Glutamatergic neuron (in vitro differentiated cells): ENCODE measurements at regions not wholly inside any gene's neighbourhood (a gene's known extent, or its start where the extent isn't known, plus 50 kb on each side); places are given as distances from the start of the nearest gene placed in this dataset.
A peak's percentile ranks its signal among the peaks of the same experiment; 100 is the strongest.

Experiments used
- DNase-seq: peaks from one replicate; pipeline ENCODE4 v3.0.0; 2022
- H3K27ac Mint-ChIP-seq: one replicate; pipeline ENCODE4 v1.8.0; 2020; ENCODE audit warnings: mild to moderate bottlenecking, mixed read lengths, inconsistent platforms; ENCODE audit not compliant: unreplicated experiment
- H3K27me3 Mint-ChIP-seq: one replicate; pipeline ENCODE4 v1.8.0; 2020; ENCODE audit warnings: mild to moderate bottlenecking, moderate library complexity, mixed read lengths, inconsistent platforms; ENCODE audit not compliant: unreplicated experiment
- H3K36me3 Mint-ChIP-seq: one replicate; pipeline ENCODE4 v1.8.0; 2020; ENCODE audit warnings: mild to moderate bottlenecking, mixed read lengths, inconsistent platforms; ENCODE audit not compliant: unreplicated experiment
- H3K4me1 Mint-ChIP-seq: one replicate; pipeline ENCODE4 v1.8.0; 2020; ENCODE audit warnings: mild to moderate bottlenecking, low read depth, mixed read lengths, inconsistent platforms; ENCODE audit not compliant: unreplicated experiment
- H3K4me3 Mint-ChIP-seq: one replicate; pipeline ENCODE4 v1.8.0; 2020; ENCODE audit warnings: mild to moderate bottlenecking, mixed read lengths, inconsistent platforms; ENCODE audit not compliant: unreplicated experiment
- H3K9me3 Mint-ChIP-seq: one replicate; pipeline ENCODE4 v1.8.0; 2020; ENCODE audit warnings: mild to moderate bottlenecking, moderate library complexity, mixed read lengths, inconsistent platforms; ENCODE audit not compliant: unreplicated experiment
- TF ChIP-seq, protein P1 (sequence below): fragments of 200-600 bp; sonication (generic); IDR thresholded peaks from one replicate; pipeline ENCODE4 v1.5.0; 2021; ENCODE audit not compliant: partially characterized antibody, unreplicated experiment

- Mint-ChIP-seq H3K27ac (peak overlapping the region; percentile 62), H3K9me3 (peaks cover 5% of the 10 kb centered on the region), H3K27me3 (no peaks in the 10 kb centered on the region), H3K4me3 (no peak overlapping the region), H3K36me3 (no peaks in the 10 kb centered on the region), H3K4me1 (peaks cover 9% of the 10 kb centered on the region)
- TF ChIP-seq, protein P1, sequence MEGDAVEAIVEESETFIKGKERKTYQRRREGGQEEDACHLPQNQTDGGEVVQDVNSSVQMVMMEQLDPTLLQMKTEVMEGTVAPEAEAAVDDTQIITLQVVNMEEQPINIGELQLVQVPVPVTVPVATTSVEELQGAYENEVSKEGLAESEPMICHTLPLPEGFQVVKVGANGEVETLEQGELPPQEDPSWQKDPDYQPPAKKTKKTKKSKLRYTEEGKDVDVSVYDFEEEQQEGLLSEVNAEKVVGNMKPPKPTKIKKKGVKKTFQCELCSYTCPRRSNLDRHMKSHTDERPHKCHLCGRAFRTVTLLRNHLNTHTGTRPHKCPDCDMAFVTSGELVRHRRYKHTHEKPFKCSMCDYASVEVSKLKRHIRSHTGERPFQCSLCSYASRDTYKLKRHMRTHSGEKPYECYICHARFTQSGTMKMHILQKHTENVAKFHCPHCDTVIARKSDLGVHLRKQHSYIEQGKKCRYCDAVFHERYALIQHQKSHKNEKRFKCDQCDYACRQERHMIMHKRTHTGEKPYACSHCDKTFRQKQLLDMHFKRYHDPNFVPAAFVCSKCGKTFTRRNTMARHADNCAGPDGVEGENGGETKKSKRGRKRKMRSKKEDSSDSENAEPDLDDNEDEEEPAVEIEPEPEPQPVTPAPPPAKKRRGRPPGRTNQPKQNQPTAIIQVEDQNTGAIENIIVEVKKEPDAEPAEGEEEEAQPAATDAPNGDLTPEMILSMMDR = no peak
- DNase-seq = no peak
Measured at GRCh38 chr2:11092701-11093335, 62.4 kb upstream of the SLC66A3 start.

DNA sequence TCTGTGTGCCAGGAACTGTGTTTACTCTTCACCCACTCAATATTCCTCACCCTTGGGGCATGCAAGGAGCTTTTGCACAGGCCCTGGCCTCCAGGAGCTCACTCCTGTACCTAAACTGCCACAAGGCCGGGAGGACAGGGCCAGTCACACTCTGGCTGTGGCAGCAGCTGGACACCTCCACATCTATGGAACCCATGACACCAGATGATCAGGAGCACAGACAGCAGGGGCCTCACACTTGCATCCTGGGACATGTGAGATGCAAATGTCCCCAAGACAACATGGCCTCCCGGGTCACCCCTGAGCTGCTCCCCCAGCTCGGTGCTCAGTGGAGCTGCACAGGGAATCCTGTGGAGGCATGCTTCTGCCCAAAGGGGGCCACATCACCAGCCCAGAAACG lies 61.8 kb upstream of the SLC66A3 start:
- Mint-ChIP-seq H3K4me3 (no peak overlapping the region), H3K36me3 (no peaks in the 10 kb centered on the region), H3K4me1 (peaks cover 9% of the 10 kb centered on the region), H3K9me3 (peaks cover 9% of the 10 kb centered on the region), H3K27me3 (no peaks in the 10 kb centered on the region), H3K27ac (no peak overlapping the region)
- no peak for DNase-seq
- TF ChIP-seq, protein P1 = no peak

DNA sequence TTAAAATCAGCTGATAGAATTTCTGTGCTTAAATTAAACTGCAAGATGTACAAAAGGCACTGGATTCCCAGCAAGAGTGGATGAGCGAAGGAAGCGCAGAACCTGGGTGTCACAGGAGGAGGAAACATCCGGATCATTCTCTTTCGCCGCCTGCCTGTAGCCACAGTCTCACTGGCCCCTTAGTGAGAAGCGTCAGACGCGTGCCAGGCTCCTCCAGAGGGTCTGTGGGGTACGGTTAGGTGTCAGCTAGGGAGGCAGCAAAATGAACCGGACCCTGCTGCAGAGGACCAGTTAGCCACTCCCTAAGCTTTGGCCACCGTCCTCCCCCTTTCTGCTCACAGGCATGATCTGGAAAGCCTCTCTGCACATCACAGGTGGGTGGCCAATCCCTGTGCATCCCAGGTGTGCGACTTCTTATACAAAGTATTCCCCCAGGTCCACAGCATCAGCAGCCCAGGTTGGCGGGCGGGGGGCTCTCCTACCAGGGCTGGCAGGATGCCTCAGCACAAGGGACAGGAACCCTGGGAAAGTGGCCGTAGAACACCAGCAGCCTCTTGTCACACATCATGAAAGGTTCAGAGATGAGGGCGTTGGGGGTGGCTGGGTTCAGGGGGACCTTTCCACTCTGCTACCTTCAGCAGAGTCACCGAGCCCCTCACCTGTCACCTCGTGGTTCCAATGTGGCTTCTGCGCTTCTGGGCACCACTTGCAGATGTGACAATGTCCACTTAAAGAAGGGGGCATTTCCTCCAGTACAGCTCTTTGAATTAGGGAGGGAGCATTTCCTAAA lies 61.1 kb upstream of the SLC66A3 start:
- DNase-seq = no peak
- Mint-ChIP-seq H3K9me3 (peaks cover 9% of the 10 kb centered on the region), H3K4me1 (peaks cover 9% of the 10 kb centered on the region), H3K27me3 (no peaks in the 10 kb centered on the region), H3K4me3 (no peak overlapping the region), H3K27ac (no peak overlapping the region), H3K36me3 (no peaks in the 10 kb centered on the region)
- TF ChIP-seq, protein P1 = no peak

- peaks cover 11% of the 10 kb centered on the region for H3K9me3 Mint-ChIP-seq
- H3K27ac Mint-ChIP-seq = no peak overlapping the region
- H3K36me3 Mint-ChIP-seq = no peaks in the 10 kb centered on the region
- TF ChIP-seq, protein P1 = no peak
- H3K4me1 Mint-ChIP-seq = peaks cover 9% of the 10 kb centered on the region
- no peak overlapping the region for H3K4me3 Mint-ChIP-seq
- no peaks in the 10 kb centered on the region for H3K27me3 Mint-ChIP-seq
- no peak for DNase-seq
Measured at GRCh38 chr2:11096591-11096990, 58.7 kb upstream of the SLC66A3 start.
